ENCODE measurements at regions not wholly inside any gene's neighbourhood (a gene's known extent, or its start where the extent isn't known, plus 50 kb on each side); places are given as distances from the start of the nearest gene placed in this dataset.
"Not testable (repeated sequence)": the region's sequence is repeated elsewhere in the genome, so short reads cannot be mapped to it uniquely, and the experiment has no call there.

- not testable (repeated sequence) for DNase-seq
Measured at GRCh38 chr15:30845536-30845935, 58.2 kb upstream of the FAN1 start.

Measured in NCI-H187 treated with DMSO at 0.1 percent for 48 hours (cell line).